Left ventricle myocardium inferior (tissue), 1 donor: ENCODE measurements at regions not wholly inside any gene's neighbourhood (a gene's known extent, or its start where the extent isn't known, plus 50 kb on each side); places are given as distances from the start of the nearest gene placed in this dataset.

ENCODE experiments used
- DNase-seq: peaks from one replicate; pipeline ENCODE4 v3.0.0-alpha.2; 2020
- H3K27ac ChIP-seq: fragments of 200-600 bp; replicated peaks from 2 replicates; pipeline ENCODE4 v1.8.0; 2021
- H3K27me3 ChIP-seq: fragments of 200-600 bp; 2 replicates; pipeline ENCODE4 v1.8.0; 2021; ENCODE audit warnings: low read depth
- H3K36me3 ChIP-seq: fragments of 200-600 bp; 2 replicates; pipeline ENCODE4 v1.8.0; 2021
- H3K4me1 ChIP-seq: fragments of 200-600 bp; 2 replicates; pipeline ENCODE4 v1.8.0; 2021
- H3K4me3 ChIP-seq: fragments of 200-600 bp; 2 replicates; pipeline ENCODE4 v1.8.0; 2021; ENCODE audit warnings: mild to moderate bottlenecking, moderate library complexity
- H3K9me3 ChIP-seq: fragments of 200-600 bp; replicated peaks from 2 replicates; pipeline ENCODE4 v1.8.0; 2021
- CTCF ChIP-seq: fragments of 200-600 bp; IDR thresholded peaks from 2 replicates; pipeline ENCODE4 v1.8.0; 2021; ENCODE audit warnings: antibody characterized with exemption, mild to moderate bottlenecking, borderline replicate concordance
- intact Hi-C: fragments of 100-400 bp; cut with micrococcal nuclease; formaldehyde crosslinking; loops from one replicate; pipeline ENCODE4 v1.11.0; 2022
- donor health status: DM: no; HTN: yes; CAD: no; lungs with severe emphysema.

- intact Hi-C loops = no loop called here
- Histone ChIP-seq H3K27me3 (no peaks in the 10 kb centered on the region), H3K9me3 (peaks cover 10% of the 10 kb centered on the region), H3K27ac (no peak overlapping the region), H3K4me3 (no peak overlapping the region), H3K4me1 (no peaks in the 10 kb centered on the region), H3K36me3 (no peaks in the 10 kb centered on the region)
- no peak for DNase-seq
- TF ChIP-seq CTCF = no peak
Observed at GRCh38 chr20:16944745-16945144, 196.6 kb downstream of the OTOR start.

- H3K4me1 ChIP-seq = no peaks in the 10 kb centered on the region
- no peak for DNase-seq
- no peaks in the 10 kb centered on the region for H3K36me3 ChIP-seq
- no peak overlapping the region for H3K4me3 ChIP-seq
- no peak for TF ChIP-seq CTCF
- H3K9me3 ChIP-seq = peaks cover 19% of the 10 kb centered on the region
- H3K27me3 ChIP-seq = no peaks in the 10 kb centered on the region
- intact Hi-C loops = no loop called here
- no peak overlapping the region for H3K27ac ChIP-seq
Observed at GRCh38 chr20:16945619-16946018, 197.5 kb downstream of the OTOR start.

GRCh38 chr20:16946097-16946496 lies 197.9 kb downstream of the OTOR start:
- no peaks in the 10 kb centered on the region for H3K36me3 ChIP-seq
- H3K4me3 ChIP-seq = no peak overlapping the region
- no peaks in the 10 kb centered on the region for H3K27me3 ChIP-seq
- H3K9me3 ChIP-seq = peaks cover 23% of the 10 kb centered on the region
- no peak for DNase-seq
- no peak for TF ChIP-seq CTCF
- H3K4me1 ChIP-seq = no peaks in the 10 kb centered on the region
- intact Hi-C loops = no loop called here
- H3K27ac ChIP-seq = no peak overlapping the region

- no peak for DNase-seq
- no peak overlapping the region for H3K27ac ChIP-seq
- no peak overlapping the region for H3K4me3 ChIP-seq
- H3K4me1 ChIP-seq = no peaks in the 10 kb centered on the region
- no peak for TF ChIP-seq CTCF
- intact Hi-C loops = no loop called here
- no peaks in the 10 kb centered on the region for H3K27me3 ChIP-seq
- H3K9me3 ChIP-seq = peaks cover 23% of the 10 kb centered on the region
- H3K36me3 ChIP-seq = no peaks in the 10 kb centered on the region
Observed at GRCh38 chr20:16947479-16947878, 199.3 kb downstream of the OTOR start.

- Histone ChIP-seq H3K4me1 (no peaks in the 10 kb centered on the region), H3K36me3 (no peaks in the 10 kb centered on the region), H3K27ac (no peak overlapping the region), H3K9me3 (peaks cover 23% of the 10 kb centered on the region), H3K4me3 (no peak overlapping the region), H3K27me3 (no peaks in the 10 kb centered on the region)
- intact Hi-C loops = no loop called here
- no peak for DNase-seq
- no peak for TF ChIP-seq CTCF
Observed at GRCh38 chr20:16951876-16952275, 203.7 kb downstream of the OTOR start.

GRCh38 chr20:16952965-16953364 lies 204.8 kb downstream of the OTOR start:
- H3K27me3 ChIP-seq = no peaks in the 10 kb centered on the region
- peaks cover 23% of the 10 kb centered on the region for H3K9me3 ChIP-seq
- no peaks in the 10 kb centered on the region for H3K36me3 ChIP-seq
- H3K4me3 ChIP-seq = no peak overlapping the region
- H3K27ac ChIP-seq = no peak overlapping the region
- no peaks in the 10 kb centered on the region for H3K4me1 ChIP-seq
- intact Hi-C loops = no loop called here
- no peak for DNase-seq
- no peak for TF ChIP-seq CTCF
